Right lobe of liver (tissue), 4 donors: ENCODE measurements at regions not wholly inside any gene's neighbourhood (a gene's known extent, or its start where the extent isn't known, plus 50 kb on each side); places are given as distances from the start of the nearest gene placed in this dataset.

ENCODE experiments used
- POLR2A ChIP-seq: fragments of 450-650 bp; IDR thresholded peaks from one replicate; pipeline ENCODE4 v1.6.1; 2017; ENCODE audit warnings: antibody characterized with exemption, mild to moderate bottlenecking
- TF ChIP-seq, protein P1 (sequence below), 4 donors: fragments of 200-600 bp in 3 of 4; fragments of 450-650 bp in 1 of 4; IDR thresholded peaks; one replicate each; pipeline versions ENCODE4 v1.5.1 to v1.8.0; 2016 to 2022; ENCODE audit warnings: antibody characterized with exemption in 4 of 4, mild to moderate bottlenecking in 2 of 4
- donor health status: DM: no; HTN: no; CAD: no.
- donor health status: DM: no; HTN: no; CAD: no.
- donor health status: DM: no; HTN: yes; CAD: no.

DNA sequence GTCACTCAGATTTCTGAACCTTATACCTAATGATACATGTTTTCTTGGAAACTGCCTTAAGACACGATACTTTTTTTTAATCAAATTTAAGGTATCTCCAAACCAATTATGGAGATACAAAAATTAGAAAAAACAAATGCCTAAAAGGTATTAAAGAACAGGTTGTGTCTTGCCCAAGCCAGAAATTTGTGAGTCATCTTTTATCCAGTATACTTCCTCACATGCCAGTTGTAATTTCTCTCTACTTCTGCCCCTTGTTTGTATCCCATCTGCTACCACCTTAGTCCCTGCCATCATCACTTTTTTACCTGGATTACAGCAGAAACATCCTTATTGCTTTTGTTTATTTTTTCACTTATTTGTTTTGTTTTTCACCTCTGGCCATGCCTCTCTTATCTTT is 571.2 kb upstream of the DAB2 start:
- TF ChIP-seq POLR2A, result no peak
- TF ChIP-seq, protein P1, sequence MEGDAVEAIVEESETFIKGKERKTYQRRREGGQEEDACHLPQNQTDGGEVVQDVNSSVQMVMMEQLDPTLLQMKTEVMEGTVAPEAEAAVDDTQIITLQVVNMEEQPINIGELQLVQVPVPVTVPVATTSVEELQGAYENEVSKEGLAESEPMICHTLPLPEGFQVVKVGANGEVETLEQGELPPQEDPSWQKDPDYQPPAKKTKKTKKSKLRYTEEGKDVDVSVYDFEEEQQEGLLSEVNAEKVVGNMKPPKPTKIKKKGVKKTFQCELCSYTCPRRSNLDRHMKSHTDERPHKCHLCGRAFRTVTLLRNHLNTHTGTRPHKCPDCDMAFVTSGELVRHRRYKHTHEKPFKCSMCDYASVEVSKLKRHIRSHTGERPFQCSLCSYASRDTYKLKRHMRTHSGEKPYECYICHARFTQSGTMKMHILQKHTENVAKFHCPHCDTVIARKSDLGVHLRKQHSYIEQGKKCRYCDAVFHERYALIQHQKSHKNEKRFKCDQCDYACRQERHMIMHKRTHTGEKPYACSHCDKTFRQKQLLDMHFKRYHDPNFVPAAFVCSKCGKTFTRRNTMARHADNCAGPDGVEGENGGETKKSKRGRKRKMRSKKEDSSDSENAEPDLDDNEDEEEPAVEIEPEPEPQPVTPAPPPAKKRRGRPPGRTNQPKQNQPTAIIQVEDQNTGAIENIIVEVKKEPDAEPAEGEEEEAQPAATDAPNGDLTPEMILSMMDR (IDR thresholded peaks at IDR 0.05), result no peak
